Neural cell (in vitro differentiated cells): ENCODE measurements at regions not wholly inside any gene's neighbourhood (a gene's known extent, or its start where the extent isn't known, plus 50 kb on each side); places are given as distances from the start of the nearest gene placed in this dataset.

Experiments
- H2AFZ ChIP-seq: fragments of 200-600, 300-800 bp; sonication (generic), shearing (Covaris generic); 2 replicates; pipeline ENCODE4 v1.6.0; 2014; ENCODE audit warnings: low read depth, mild to moderate bottlenecking, antibody characterized with exemption, low read length, moderate library complexity
- H3F3A ChIP-seq: fragments of 200-600 bp; shearing (Covaris generic); 2 replicates; pipeline ENCODE4 v1.6.1; 2016; ENCODE audit warnings: mild to moderate bottlenecking, moderate library complexity, mixed read lengths, antibody characterized with exemption, low read length; ENCODE audit not compliant: insufficient read depth, poor library complexity, severe bottlenecking
- H3K27ac ChIP-seq: fragments of 200-600, 300-800 bp; sonication (generic), shearing (Covaris generic); 2 replicates; pipeline ENCODE4 v1.5.1; 2014; ENCODE audit warnings: mild to moderate bottlenecking, low read length, moderate library complexity
- H3K27me3 ChIP-seq: fragments of 300-800, 200-600 bp; sonication (generic), shearing (Covaris generic); 2 replicates; pipeline ENCODE4 v1.6.0; 2014; ENCODE audit warnings: mild to moderate bottlenecking, low read depth, low read length, moderate library complexity; ENCODE audit not compliant: insufficient read depth
- H3K36me3 ChIP-seq: fragments of 300-800, 200-600 bp; sonication (generic), shearing (Covaris generic); 2 replicates; pipeline ENCODE4 v1.5.1; 2014; ENCODE audit warnings: mild to moderate bottlenecking, antibody characterized with exemption, low read length, moderate library complexity; ENCODE audit not compliant: insufficient read depth
- H3K4me2 ChIP-seq: fragments of 300-800, 200-600 bp; sonication (generic), shearing (Covaris generic); 2 replicates; pipeline ENCODE4 v1.6.0; 2014; ENCODE audit warnings: mild to moderate bottlenecking, low read length
- H3K4me3 ChIP-seq: fragments of 300-800, 200-600 bp; sonication (generic), shearing (Covaris generic); 2 replicates; pipeline ENCODE4 v1.5.1; 2014; ENCODE audit warnings: mild to moderate bottlenecking, low read length, moderate library complexity
- H3K79me2 ChIP-seq: fragments of 200-600 bp; shearing (Covaris generic); replicated peaks from 2 replicates; pipeline ENCODE4 v1.6.0; 2014; ENCODE audit warnings: mild to moderate bottlenecking, low read length, moderate library complexity; ENCODE audit not compliant: insufficient read depth
- H3K9ac ChIP-seq: fragments of 300-800, 200-600 bp; sonication (generic), shearing (Covaris generic); 2 replicates; pipeline ENCODE4 v1.6.1; 2016; ENCODE audit warnings: mild to moderate bottlenecking, low read length, mixed read lengths
- H3K9me2 ChIP-seq: fragments of 200-600 bp; shearing (Covaris generic); 2 replicates; pipeline ENCODE4 v1.6.1; 2016; ENCODE audit warnings: mild to moderate bottlenecking, low read length, mixed read lengths; ENCODE audit not compliant: insufficient read depth
- H3K9me3 ChIP-seq: fragments of 200-600, 300-800 bp; sonication (generic), shearing (Covaris generic); 2 replicates; pipeline ENCODE4 v1.6.1; 2016; ENCODE audit warnings: mild to moderate bottlenecking, mixed run types, low read length, moderate library complexity, mixed read lengths
- H4K20me1 ChIP-seq: fragments of 200-600 bp; shearing (Covaris generic); 2 replicates; pipeline ENCODE4 v1.6.1; 2016; ENCODE audit warnings: mild to moderate bottlenecking, mixed run types; ENCODE audit not compliant: insufficient read depth
- CTCF ChIP-seq: fragments of 450-650 bp; IDR thresholded peaks from 2 replicates; pipeline ENCODE4 v1.5.1; 2014; ENCODE audit warnings: antibody characterized with exemption, mild to moderate bottlenecking, moderate library complexity; ENCODE audit not compliant: poor library complexity, severe bottlenecking
- EP300 ChIP-seq: fragments of 450-650 bp; conservative IDR thresholded peaks from 2 replicates; pipeline ENCODE4 v1.6.1; 2014; ENCODE audit warnings: antibody characterized with exemption, mild to moderate bottlenecking, moderate library complexity; ENCODE audit not compliant: poor library complexity, severe bottlenecking
- EZH2 ChIP-seq: fragments of 200-600, 300-800 bp; shearing (Covaris generic), sonication (generic); IDR thresholded peaks from 2 replicates; pipeline ENCODE4 v1.6.1; 2014; ENCODE audit warnings: antibody characterized with exemption, low read length, borderline replicate concordance, mild to moderate bottlenecking; ENCODE audit not compliant: insufficient read depth, poor library complexity, severe bottlenecking
- MXI1 ChIP-seq: fragments of 450-650 bp; conservative IDR thresholded peaks from 2 replicates; pipeline ENCODE4 v1.6.1; 2014; ENCODE audit warnings: antibody characterized with exemption, mild to moderate bottlenecking; ENCODE audit not compliant: poor library complexity, severe bottlenecking
- POLR2AphosphoS5 ChIP-seq: IDR thresholded peaks from 2 replicates; pipeline ENCODE4 v1.6.1; 2012
- RAD21 ChIP-seq: fragments of 450-650 bp; conservative IDR thresholded peaks from 2 replicates; pipeline ENCODE4 v1.6.1; 2014; ENCODE audit warnings: antibody characterized with exemption, mild to moderate bottlenecking, moderate library complexity
- REST ChIP-seq: IDR thresholded peaks from 2 replicates; pipeline ENCODE4 v1.6.1; 2012; ENCODE audit warnings: borderline replicate concordance
- SMC3 ChIP-seq: fragments of 450-650 bp; conservative IDR thresholded peaks from 2 replicates; pipeline ENCODE4 v1.6.1; 2014; ENCODE audit warnings: antibody characterized with exemption, mild to moderate bottlenecking, moderate library complexity; ENCODE audit not compliant: poor library complexity
- TAF1 ChIP-seq: IDR thresholded peaks from 2 replicates; pipeline ENCODE4 v1.6.1; 2012; ENCODE audit warnings: low read depth

GRCh38 chr7:121620953-121621606 lies 225.0 kb upstream of the FAM3C start:
- no peak overlapping the region for H3K9ac ChIP-seq
- H3K9me2 ChIP-seq, result no peaks in the 10 kb centered on the region
- H3K27ac ChIP-seq, result peak overlapping the region; percentile 7
- no peaks in the 10 kb centered on the region for H3K79me2 ChIP-seq
- no peaks in the 10 kb centered on the region for H3K36me3 ChIP-seq
- no peak overlapping the region for H3K4me3 ChIP-seq
- no peak overlapping the region for H2AFZ ChIP-seq
- no peaks in the 10 kb centered on the region for H3K27me3 ChIP-seq
- no peaks in the 10 kb centered on the region for H4K20me1 ChIP-seq
- H3F3A ChIP-seq, result no peaks in the 10 kb centered on the region
- no peak overlapping the region for H3K4me2 ChIP-seq
- TF ChIP-seq RAD21 (no peak), EZH2 (no peak), MXI1 (no peak), EP300 (no peak), POLR2AphosphoS5 (no peak), TAF1 (no peak), SMC3 (no peak), REST (no peak)
- no peaks in the 10 kb centered on the region for H3K9me3 ChIP-seq

GRCh38 chr7:121620206-121620605 lies 224.1 kb upstream of the FAM3C start:
- H3K36me3 ChIP-seq, result no peaks in the 10 kb centered on the region
- no peak overlapping the region for H3K9ac ChIP-seq
- H3K27me3 ChIP-seq, result no peaks in the 10 kb centered on the region
- peak overlapping the region; percentile 7 for H3K27ac ChIP-seq
- H3K4me2 ChIP-seq, result peak overlapping the region; percentile 4
- no peaks in the 10 kb centered on the region for H4K20me1 ChIP-seq
- H3K79me2 ChIP-seq, result no peaks in the 10 kb centered on the region
- no peaks in the 10 kb centered on the region for H3K9me3 ChIP-seq
- no peak overlapping the region for H3K4me3 ChIP-seq
- peak overlapping the region; percentile 6 for H2AFZ ChIP-seq
- H3K9me2 ChIP-seq, result no peaks in the 10 kb centered on the region
- no peaks in the 10 kb centered on the region for H3F3A ChIP-seq
- no peak for TF ChIP-seq MXI1
- TF ChIP-seq SMC3, result no peak
- TF ChIP-seq CTCF, result no peak
- no peak for TF ChIP-seq RAD21
- TF ChIP-seq POLR2AphosphoS5, result no peak
- TF ChIP-seq REST, result no peak
